T follicular helper cell (primary cell): ENCODE measurements at regions not wholly inside any gene's neighbourhood (a gene's known extent, or its start where the extent isn't known, plus 50 kb on each side); places are given as distances from the start of the nearest gene placed in this dataset.
"Not testable (repeated sequence)": the region's sequence is repeated elsewhere in the genome, so short reads cannot be mapped to it uniquely, and the experiment has no call there.

Experiments used
- DNase-seq: peaks from one replicate; pipeline ENCODE4 v3.0.0-alpha.2; 2020; ENCODE audit warnings: low read depth

GRCh38 chr1:55304229-55304740 lies 89.1 kb upstream of the USP24 start:
- DNase-seq, result no peak

- no peak for DNase-seq
Measured at GRCh38 chr1:55302972-55303371, 87.8 kb upstream of the USP24 start.

GRCh38 chr1:55301912-55302311 lies 86.7 kb upstream of the USP24 start:
- no peak for DNase-seq

GRCh38 chr1:55300975-55301374 lies 85.8 kb upstream of the USP24 start:
- DNase-seq, result no peak

DNA sequence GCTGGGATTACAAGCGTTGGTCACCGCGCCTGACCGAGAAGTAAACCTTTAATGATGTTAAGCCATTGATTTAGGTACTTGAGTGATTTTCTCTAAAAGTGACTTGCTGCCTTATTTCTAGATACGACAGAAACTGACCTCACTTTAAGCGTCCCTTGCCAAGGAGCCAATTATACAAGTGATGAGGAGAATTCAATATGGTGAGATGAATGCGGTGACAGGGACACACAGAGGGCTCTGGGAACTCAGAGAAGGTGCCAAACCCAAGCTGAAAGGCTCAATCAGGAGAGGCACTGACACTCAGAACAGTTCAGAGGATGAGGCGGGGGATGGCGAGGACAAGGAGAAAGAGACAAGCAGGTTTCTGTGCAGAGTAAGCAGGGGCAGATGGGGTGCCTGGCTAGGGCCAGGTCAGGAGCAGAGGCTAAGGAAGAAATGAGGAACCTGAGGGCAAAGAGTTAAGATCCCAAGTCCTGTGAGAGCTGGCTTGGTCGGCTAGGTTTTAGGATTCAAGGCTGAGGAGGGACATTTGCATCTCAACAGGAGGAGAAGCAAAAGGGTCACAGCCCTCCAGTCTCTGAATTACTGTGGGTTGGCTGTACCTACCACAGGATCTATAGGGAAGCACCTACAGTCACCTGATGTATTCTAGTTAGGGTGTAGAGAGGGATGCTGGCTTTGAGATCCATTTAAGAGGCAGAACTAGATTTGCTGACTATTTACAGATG lies 83.2 kb upstream of the USP24 start:
- DNase-seq, result no peak

GRCh38 chr1:55296247-55296646 lies 81.1 kb upstream of the USP24 start:
- not testable (repeated sequence) for DNase-seq

GRCh38 chr1:55289614-55290013 lies 74.5 kb upstream of the USP24 start:
- no peak for DNase-seq

- no peak for DNase-seq
Measured at GRCh38 chr1:55289042-55289441, 73.9 kb upstream of the USP24 start.

- no peak for DNase-seq
Measured at GRCh38 chr1:55288245-55288644, 73.1 kb upstream of the USP24 start.

GRCh38 chr1:55287723-55288122 lies 72.6 kb upstream of the USP24 start:
- no peak for DNase-seq

GRCh38 chr1:55286856-55287602 lies 71.9 kb upstream of the USP24 start:
- no peak for DNase-seq

DNA sequence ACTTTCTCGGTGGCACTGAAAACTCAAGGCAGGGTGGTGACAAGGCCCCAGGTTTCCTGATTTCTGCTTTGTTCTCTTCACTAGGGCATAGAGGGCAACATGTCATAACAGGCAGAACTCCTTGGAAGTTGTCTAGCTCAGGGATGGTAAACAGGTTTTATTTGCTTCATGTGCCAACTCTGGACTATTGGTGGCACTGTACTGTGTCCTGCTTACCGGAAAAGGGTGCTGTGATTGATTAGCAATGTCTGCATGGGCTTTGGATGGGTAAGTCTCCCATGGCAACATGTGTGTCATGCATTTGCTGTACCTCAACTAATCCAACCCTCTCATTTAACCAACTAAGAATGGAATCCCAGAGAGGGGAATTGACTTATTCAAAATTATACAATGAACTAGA lies 70.7 kb upstream of the USP24 start:
- no peak for DNase-seq

DNA sequence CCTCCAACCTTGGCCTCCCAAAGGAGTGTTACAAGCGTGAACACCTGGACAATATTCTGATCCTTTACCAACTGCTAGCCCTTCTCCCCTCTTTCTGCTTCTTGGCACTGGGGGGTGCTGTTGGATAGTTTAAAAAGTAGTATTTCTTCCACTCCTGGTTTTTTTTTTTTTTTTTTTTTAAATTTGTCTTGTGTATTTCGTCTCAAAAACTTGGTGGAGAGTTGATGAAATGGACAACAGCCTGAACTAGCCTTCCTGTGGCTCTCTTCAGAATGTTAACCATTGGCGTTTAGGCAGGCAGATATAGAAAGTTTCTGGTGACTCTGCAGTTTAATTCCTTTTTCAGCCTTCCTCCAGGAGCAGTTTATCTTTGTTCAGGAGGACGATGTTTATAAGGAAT lies 69.7 kb upstream of the USP24 start:
- no peak for DNase-seq

- DNase-seq, result no peak
Measured at GRCh38 chr1:55282058-55282457, 66.9 kb upstream of the USP24 start.

DNA sequence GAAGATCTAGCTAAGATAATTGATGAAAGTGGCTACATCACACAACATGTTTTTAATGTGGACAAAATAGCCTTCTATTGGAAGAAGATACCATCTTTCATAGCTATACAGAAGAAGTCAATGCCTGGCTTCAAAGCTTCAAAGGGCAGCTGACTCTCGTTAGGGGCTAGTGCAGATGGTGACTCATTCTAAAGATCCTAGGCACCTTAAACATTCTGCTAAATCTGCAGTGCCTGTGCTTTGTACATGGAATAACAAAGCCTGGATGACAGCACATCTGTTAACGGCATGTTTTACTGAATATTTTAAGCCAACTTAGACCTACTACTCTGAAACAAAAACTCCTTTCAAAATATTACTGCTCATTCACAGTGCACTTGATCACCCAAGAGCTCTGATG lies 65.6 kb upstream of the USP24 start:
- no peak for DNase-seq

GRCh38 chr1:55279627-55280026 lies 64.5 kb upstream of the USP24 start:
- no peak for DNase-seq

DNA sequence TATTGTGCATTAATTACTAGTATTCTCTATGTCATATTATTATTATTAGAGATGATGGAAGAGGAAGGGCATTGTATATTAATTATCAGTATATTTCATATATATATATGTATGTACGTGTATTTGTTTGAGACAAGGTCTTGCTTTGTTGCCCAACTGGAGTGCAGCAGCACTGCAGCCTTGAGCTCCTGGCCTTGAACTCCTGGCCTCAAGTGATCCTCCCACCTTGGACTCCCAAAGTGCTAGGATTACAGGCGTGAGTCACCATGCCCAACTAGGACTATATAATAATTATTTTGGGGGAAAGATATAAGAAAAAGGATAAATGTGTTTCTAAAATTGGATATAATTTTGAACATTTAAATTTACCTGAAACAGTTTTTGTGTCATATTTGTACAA lies 63.2 kb upstream of the USP24 start:
- DNase-seq, result no peak

DNA sequence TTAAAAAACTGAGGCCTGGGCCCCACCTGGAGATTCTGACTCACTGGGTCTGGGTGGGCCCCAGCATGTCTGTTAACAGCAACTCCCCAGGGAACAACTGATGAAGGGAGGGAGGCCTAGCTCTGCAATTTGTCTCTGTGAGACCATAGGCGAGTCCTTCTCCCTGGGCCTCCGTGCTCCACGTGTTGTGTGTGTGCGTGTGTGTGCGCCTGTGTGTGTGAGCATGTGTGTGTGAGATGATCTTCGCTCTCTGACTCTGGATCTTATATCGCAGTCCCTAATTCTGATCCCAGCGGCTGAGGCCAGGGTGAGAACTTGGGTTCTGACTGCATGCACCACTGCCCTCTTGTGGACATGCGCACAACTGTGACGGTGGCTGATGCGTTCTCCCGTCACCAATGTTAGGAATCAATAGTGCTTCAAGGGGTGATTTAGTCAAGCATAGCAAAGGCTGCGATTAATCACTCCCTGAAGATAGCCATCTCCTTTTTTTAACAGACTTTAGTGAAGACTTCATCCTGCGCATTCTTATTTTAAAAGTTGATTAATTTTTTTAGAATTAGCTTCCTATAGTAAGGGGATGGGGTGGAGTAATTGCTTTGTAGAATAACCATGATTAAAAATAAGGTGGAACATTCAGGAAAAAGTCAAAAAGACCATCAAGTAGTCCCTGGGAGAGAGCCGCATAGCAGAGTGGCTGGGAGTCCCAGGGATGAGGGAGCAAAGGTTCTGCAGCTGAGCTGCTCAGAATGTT lies 62.4 kb upstream of the USP24 start:
- peak; percentile 62 for DNase-seq

DNA sequence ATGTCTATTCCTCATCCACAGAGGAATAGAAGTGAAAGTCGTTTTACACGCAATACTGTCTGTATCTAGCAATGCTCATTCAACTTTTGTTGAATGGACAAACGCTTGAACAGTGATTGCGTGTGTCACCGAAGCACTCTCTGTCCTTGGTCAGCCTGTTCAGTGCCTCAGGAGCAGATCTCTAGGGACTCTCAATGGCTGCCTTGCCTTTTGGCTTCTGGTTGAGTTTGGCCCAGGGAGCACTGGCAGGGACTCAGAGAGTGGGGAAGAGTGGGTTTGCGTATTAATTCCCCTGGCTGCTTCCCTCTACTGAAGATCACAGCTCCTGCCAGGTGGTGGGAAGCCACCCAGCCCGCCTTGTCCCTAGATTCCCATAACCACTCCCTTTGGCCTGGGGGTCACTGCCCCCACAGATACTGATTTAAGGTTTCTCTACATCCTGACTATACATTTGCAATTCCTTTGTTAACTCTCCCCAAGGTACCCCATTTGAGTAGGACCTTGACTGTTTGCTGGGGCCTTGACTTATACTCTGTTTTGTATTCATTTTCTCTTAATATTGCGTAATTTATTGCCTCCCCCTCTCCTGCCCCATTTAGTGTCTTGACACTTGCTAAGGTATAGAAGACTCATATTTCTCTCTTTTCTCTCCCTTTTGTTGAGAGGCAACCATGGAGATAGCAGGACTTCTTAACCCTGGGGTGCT lies 61.7 kb upstream of the USP24 start:
- no peak for DNase-seq

DNA sequence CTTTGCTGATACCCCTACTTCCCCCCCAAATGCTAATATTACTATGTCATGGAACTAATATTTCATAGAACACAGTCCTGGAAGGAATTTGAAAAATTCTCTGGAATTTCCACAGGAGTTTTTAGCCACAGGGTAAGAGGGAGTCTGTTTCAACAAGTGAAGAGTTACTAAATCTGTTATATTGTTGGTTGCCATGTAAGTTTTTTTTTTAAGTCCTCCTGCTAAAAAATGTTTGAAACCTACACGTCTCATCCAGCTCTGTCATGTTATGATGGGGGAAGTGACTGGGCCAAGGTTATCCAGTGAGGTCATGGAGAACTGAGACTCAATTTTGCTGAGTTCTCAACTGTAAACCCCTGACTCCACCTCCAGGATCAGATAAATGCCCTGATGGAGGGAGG lies 60.8 kb upstream of the USP24 start:
- no peak for DNase-seq

- DNase-seq, result no peak
Measured at GRCh38 chr1:55275151-55275748, 60.1 kb upstream of the USP24 start.

DNA sequence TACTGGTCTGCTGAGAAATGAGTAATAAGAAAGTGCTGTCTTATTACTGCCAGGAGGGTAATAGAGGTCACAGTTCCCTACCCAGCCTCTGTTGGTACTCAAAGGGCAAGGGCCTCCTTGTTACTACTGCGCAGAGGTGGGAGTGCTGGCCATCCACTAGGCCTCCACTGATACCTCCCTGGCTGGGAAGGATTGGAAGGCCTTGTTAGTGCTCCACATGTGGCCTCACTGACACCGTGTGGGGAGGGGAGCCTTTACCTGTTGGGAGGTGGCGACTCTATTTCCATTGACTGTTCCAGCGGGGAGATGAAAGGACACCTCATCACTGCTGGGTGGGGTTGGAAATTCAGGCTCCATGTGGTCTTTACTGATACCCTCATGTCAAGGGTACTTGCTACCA lies 57.8 kb upstream of the USP24 start:
- DNase-seq, result no peak
